PFSK-1 (cell line): ENCODE measurements at regions not wholly inside any gene's neighbourhood (a gene's known extent, or its start where the extent isn't known, plus 50 kb on each side); places are given as distances from the start of the nearest gene placed in this dataset.

ENCODE experiments used
- POLR2AphosphoS5 ChIP-seq: IDR thresholded peaks from 2 replicates; pipeline ENCODE4 v1.6.1; 2012; ENCODE audit warnings: low read depth, mild to moderate bottlenecking, control low read depth, low read length, moderate library complexity
- REST ChIP-seq, 2 experiments: IDR thresholded peaks; 2 replicates each; pipeline versions ENCODE4 v1.6.1 to v1.8.0; 2011 to 2012; ENCODE audit warnings: low read depth in 2 of 2, low read length in 2 of 2, control low read depth in 1 of 2, inconsistent platforms in 1 of 2, mild to moderate bottlenecking in 1 of 2, moderate library complexity in 1 of 2; ENCODE audit not compliant: insufficient read depth in 1 of 2
- TAF1 ChIP-seq: IDR thresholded peaks from 2 replicates; pipeline ENCODE4 v1.6.1; 2012; ENCODE audit warnings: low read length, control low read depth, borderline replicate concordance; ENCODE audit not compliant: insufficient read depth

- TF ChIP-seq TAF1: no peak
- no peak for TF ChIP-seq REST (IDR thresholded peaks at IDR 0.05; ENCODE audit: insufficient read depth in 1 of 2, low read depth in 2 of 2, low read length in 2 of 2)
- no peak for TF ChIP-seq POLR2AphosphoS5
Observed at GRCh38 chr11:23103416-23103815, 243.1 kb upstream of the CCDC179 start.
